ENCODE measurements at regions not wholly inside any gene's neighbourhood (a gene's known extent, or its start where the extent isn't known, plus 50 kb on each side); places are given as distances from the start of the nearest gene placed in this dataset.

DNA sequence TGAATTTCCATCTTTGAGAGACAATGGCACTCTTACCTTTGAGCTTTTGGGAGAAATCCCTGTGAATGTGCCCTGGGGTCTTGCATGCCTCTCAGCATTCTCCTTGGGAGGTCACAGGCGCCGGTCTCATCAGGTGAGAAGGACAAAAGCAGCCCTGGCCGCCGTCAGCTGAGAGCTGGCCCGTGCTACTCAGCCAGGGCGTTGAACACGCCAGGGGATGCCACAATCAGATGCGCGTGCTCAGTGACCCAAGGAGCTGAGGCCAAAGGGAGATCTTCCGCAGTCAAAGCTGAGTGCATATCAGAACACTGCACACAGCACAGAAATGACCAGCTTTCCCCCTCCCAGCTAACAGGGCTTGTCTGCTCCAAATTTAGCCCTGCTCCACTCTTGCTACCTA lies 253.6 kb upstream of the NOX3 start:
- no peak for DNase-seq

- no peak for DNase-seq
These were observed 252.5 kb upstream of the NOX3 start for GRCh38 chr6:155708100-155708499.

GRCh38 chr6:155706806-155707205 lies 251.2 kb upstream of the NOX3 start:
- DNase-seq: no peak

GRCh38 chr6:155706341-155706740 lies 250.7 kb upstream of the NOX3 start:
- no peak for DNase-seq

GRCh38 chr6:155701342-155701741 lies 245.7 kb upstream of the NOX3 start:
- DNase-seq: no peak

- DNase-seq: no peak
These were observed 239.9 kb upstream of the NOX3 start for GRCh38 chr6:155695495-155695894.

- no peak for DNase-seq
These were observed 238.8 kb upstream of the NOX3 start for GRCh38 chr6:155694419-155694790.

DNA sequence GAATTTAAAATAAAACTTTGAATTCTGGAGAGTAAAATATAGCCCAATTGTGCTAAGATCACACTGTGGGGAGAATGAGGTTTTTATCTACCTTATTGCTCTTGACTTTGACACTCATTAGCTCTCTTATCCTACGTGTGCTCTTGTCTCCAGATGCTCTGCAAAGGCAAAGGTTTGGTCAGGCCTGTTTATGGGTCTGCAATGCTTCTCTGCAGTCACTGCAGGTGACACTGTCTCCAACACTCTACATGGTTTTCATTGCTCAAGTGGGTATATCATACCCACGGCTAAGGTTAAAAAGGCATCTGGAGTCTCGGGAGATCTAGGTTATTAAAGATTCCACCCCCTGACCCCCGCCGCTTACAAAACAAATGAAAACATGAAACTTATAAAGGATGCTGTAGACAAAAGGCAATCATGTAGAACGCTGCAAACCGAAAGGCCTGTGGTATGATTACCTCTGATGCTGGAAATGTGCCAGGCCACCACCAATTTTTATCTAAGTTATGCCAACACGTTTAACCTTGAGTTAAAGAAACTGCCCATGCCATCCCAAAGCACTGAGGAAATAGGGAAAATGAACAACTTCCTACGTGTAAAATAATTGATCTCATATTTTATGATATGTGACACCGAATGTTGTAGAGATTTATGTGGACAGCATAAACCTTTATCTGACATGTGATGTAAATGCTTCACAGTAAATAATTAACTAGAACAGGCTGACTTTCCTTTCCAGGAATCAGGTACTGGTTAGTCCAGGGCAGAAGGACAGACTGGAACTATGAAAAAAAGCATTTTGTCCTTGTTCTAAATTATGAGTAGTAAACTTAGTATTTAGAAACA lies 238.2 kb upstream of the NOX3 start:
- DNase-seq: no peak

DNA sequence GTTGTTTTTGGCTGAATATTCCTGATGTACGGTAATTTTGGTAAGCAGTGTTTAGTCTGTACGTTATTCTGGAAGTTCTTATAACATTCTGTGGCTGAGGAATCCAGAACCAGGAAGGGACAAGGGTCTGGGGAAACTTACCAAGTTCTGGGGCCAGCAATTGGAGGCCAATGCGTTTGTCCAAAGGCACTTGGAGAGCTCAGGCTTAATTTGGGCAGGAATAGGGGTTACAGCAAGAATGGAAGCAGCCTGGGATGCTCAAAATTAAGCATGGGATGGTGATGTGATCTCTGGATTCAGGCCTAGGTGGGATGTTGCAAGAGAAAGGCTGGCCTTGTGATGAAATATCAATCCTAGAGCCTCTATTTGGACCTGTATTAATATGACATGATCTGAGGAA lies 235.2 kb upstream of the NOX3 start:
- no peak for DNase-seq

- DNase-seq: no peak
These were observed 232.0 kb upstream of the NOX3 start for GRCh38 chr6:155687645-155688044.

DNA sequence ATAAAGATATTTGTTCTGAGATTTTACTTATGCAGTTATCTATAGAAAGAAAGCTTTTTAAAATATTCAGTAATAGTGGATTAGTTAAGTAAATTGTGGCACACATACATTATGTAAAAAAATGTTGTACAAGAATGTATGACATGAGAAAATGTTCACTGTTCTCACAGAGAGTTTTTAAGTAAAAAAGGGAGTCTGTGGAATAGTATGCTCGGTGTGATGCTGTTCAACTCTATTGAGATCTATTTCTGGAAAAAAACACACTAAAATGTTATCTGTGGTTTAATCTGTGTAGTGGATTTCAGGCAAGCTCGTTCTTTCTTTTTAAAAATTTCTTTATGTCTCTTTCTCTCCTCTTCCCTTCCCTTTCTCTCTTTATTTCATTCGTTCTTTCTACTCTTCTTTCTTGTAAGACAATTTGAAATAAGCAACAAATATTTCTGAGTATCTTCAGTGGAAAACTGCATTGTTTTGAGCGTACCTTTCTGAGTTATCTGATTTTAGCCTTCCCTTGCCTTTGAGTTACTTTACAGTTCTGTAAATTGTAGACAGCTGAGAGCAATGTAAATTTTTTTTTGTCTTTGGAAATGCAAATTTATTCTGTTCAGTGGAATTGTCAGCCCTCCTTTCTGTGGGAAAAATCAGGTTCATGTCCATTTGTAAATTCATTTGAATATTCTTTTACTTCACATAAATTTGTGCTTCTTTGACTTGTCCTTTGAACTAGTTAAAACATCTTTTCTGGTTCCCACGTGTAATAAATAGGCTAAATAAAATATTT lies 229.0 kb upstream of the NOX3 start:
- no peak for DNase-seq

DNA sequence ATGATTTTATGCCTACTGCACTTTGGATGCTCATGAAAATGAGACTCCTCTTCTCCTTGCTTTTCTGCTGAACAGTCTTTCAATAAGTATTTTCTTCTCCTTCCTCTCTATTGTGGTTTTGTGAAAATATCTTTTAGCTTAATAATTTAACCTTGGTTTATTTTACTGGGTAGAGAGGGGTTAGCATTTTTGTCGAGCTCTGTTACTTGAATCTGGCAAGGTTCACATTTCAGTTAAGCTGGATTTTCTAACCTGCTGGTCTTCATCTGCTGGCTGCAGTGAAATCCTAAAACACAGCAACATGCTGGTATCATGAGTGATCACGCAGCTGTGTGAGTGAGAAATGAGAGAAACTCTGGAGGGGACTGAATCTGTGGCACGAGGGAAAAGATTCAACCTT lies 222.7 kb upstream of the NOX3 start:
- DNase-seq: no peak

DNA sequence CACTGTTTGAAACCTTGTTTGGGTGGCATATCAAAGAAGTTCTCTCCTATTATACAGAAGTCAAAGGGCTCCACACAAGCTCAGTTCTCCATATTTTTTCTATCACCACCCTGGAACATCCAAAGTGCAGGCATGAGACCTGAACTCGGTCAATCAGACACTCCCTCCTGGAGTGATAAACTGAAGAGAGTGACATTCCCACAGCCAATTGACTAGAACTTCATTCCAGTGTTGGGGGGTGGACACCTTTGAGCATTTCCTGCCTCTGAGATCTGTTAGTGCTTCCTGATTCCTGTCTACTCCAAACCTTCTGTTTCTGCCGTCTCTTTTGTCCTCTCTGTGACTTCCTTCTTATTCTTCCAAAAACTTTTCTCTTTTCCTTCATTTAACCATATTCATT lies 220.7 kb upstream of the NOX3 start:
- DNase-seq: no peak

DNA sequence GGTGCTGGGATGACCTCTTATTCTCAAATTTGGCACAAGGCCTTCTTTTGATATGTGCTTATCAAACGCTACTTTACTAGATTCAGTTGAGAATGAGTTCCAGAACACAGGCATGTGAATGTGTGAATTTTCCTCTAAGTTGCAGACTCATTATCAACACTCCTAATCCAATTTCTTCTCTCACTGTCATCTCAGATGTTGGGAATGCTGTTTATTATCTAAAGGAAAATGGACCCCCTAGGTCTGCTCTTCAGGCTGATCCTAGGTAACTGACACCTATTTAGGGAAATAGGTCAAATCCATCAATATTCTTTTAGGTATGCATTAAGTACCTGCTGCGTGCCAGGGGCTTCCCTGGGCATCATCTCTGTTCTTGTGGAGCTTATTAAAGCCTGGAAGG lies 215.0 kb upstream of the NOX3 start:
- DNase-seq: no peak

DNA sequence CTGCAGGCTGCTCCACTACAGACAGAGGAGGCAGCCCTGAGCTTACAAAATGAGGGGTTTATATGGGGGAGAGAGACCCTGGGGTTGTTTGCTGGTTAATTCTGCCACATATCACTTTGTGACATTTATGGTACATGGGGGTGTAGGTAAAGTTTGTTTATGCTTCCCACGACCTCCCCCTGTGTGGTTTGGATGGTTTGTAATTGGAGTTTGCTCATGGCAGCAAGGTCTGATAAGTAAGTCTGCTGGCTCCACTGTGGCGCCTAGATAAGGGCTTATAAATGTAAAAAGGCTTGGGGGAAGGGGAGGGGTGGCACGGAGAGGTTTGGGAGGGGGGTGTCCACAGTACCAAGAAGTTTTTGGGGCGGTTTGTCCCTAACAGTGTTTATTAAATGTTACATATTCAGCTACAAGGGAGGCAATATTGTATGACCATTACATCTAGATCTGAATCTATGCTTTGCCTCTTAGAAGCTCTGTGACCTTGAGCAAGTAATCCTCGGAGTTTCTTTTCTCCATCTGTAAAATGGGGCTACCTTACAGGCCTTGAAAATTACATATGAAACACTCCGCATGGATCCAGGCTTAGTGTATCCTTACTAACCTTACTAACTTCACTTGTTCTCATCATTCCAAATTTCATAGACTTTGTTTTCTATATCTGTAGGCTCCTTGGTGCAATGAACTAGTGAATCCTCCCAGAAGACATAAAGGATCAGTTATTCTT lies 204.8 kb upstream of the NOX3 start:
- DNase-seq: no peak

DNA sequence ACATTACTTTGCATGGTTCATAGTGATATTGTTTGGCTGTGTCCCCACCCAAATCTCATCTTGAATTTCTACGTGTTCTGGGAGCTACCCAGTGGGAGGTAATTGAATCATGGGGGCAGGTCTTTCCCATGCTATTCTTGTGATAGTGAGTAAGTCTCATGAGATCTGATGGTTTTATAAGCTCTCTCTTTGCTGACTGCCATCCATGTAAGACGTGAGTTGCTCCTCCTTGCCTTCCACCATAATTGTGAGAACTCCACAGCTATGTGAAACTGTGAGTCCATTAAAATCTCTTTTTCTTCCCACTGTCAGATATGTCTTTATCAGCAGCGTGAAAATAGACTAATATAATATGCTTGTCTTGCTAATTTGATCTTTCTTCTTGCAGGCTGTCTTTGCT lies 200.4 kb upstream of the NOX3 start:
- DNase-seq: no peak

DNA sequence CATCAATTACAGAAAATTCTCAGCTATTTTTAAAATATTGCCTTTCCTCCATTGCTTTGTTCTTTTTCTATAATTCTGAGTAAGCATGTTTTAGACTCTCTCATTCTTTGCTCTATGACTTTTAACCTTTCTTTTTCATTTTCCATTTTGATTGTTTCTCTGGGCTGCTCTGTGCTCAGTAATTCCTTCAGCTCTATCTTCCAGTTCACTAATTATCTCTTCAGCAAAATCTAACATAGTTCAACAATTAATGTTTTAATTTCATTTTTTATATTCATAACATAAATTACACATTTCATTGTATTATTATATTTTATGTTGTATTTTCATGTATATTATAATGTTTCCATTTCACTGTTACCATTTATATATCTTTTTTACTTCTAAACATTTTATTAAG lies 198.8 kb upstream of the NOX3 start:
- no peak for DNase-seq

- DNase-seq: no peak
These were observed 192.7 kb upstream of the NOX3 start for GRCh38 chr6:155648301-155648700.

DNA sequence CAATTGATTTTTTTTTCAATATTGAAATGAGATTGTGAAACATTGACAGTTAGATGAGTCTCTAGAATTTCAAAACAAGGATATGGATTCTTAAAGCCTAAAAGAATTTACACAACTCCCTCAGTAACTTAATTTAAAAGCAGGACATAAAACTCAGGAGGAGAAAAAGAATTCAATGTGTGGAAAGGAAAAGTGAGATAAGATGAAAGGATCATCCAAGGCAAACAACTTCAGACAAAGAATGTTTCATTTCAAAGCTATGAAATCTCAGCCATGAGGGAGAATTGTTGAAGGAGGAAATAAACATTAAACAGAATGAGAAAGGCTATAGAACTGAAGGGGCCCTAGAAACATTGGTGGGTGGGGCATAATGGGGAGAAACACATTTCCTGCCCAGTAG lies 191.7 kb upstream of the NOX3 start:
- no peak for DNase-seq

- DNase-seq: no peak
These were observed 190.8 kb upstream of the NOX3 start for GRCh38 chr6:155646443-155646842.

DNA sequence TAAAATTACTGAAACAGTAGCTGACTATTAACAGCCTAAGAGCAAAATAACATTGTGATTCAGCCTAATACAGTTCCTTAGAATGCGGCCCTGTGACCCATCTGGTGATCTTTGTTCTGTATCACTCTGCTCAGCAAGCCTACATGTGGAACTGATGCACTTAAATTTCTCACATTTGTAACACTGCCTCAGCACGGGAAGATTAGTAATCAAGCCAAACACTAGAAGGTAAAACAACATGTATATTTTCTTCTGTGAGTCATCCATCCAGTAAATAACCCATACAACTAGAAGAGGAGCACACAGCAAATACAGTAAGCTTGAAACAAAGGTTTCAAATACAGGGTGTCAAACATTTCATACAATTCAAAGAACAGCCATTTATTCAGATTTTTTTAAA lies 189.7 kb upstream of the NOX3 start:
- no peak for DNase-seq

GRCh38 chr6:155641603-155642002 lies 186.0 kb upstream of the NOX3 start:
- no peak for DNase-seq

DNA sequence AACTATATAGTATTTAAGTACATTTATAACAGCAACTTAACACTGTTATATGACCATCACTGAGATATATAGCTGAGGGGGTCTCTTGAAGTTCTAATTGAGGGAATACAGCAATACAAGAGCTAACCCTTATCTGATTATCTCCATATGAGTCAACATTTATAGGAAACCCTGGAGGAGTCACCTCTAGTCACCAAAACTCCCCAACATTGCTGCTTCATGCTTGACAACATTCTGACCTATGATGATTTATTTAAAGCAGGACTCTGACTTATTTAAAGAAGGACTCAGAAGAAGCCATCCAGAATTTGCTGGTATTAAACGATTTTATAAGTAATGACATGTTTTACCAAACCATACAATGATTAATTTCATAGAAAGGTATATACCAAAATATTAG lies 182.6 kb upstream of the NOX3 start:
- no peak for DNase-seq

GRCh38 chr6:155635416-155635815 lies 179.8 kb upstream of the NOX3 start:
- no peak for DNase-seq

Data from T-helper 9 cell (primary cell).